GM23338 (cell line): ENCODE measurements at regions not wholly inside any gene's neighbourhood (a gene's known extent, or its start where the extent isn't known, plus 50 kb on each side); places are given as distances from the start of the nearest gene placed in this dataset.

ENCODE experiments used
- ATAC-seq: fragments of 200-7000 bp; cut with Tn5 transposase; 3 replicates; pipeline ENCODE4 v1.9.1; 2020
- DNase-seq: peaks from one replicate; pipeline ENCODE4 v3.0.0-alpha.2; 2015; ENCODE audit warnings: low spot score
- H2AFZ ChIP-seq: fragments of 200-600 bp; sonication (generic); 2 replicates; pipeline ENCODE4 v1.8.0; 2016; ENCODE audit warnings: antibody characterized with exemption, mild to moderate bottlenecking, moderate library complexity
- H3F3A ChIP-seq: fragments of 200-600 bp; sonication (generic); replicated peaks from 2 replicates; pipeline ENCODE4 v1.8.0; 2017; ENCODE audit warnings: antibody characterized with exemption, mixed run types, low read depth
- H3K27ac ChIP-seq: fragments of 200-600 bp; sonication (generic); 2 replicates; pipeline ENCODE4 v1.6.1; 2016; ENCODE audit warnings: low read depth
- H3K27me3 ChIP-seq: fragments of 200-600 bp; sonication (generic); 2 replicates; pipeline ENCODE4 v1.8.0; 2016; ENCODE audit warnings: mild to moderate bottlenecking, mixed run types, moderate library complexity; ENCODE audit not compliant: insufficient read depth
- H3K36me3 ChIP-seq: fragments of 200-600 bp; sonication (generic); 2 replicates; pipeline ENCODE4 v1.8.0; 2016; ENCODE audit warnings: mild to moderate bottlenecking; ENCODE audit not compliant: insufficient read depth
- H3K4me1 ChIP-seq: fragments of 200-600 bp; sonication (generic); 2 replicates; pipeline ENCODE4 v1.8.0; 2016; ENCODE audit warnings: mild to moderate bottlenecking, moderate library complexity; ENCODE audit not compliant: insufficient read depth
- H3K4me2 ChIP-seq: fragments of 200-600 bp; sonication (generic); 2 replicates; pipeline ENCODE4 v1.7.1; 2017; ENCODE audit warnings: mixed run types
- H3K4me3 ChIP-seq: fragments of 200-600 bp; sonication (generic); 2 replicates; pipeline ENCODE4 v1.6.1; 2016; ENCODE audit warnings: mixed run types
- H3K79me2 ChIP-seq: fragments of 200-600 bp; sonication (generic); replicated peaks from 2 replicates; pipeline ENCODE4 v1.8.0; 2017; ENCODE audit warnings: mild to moderate bottlenecking; ENCODE audit not compliant: insufficient read depth
- H3K9me2 ChIP-seq: fragments of 200-600 bp; sonication (generic); 2 replicates; pipeline ENCODE4 v1.8.0; 2017; ENCODE audit not compliant: insufficient read depth
- H4K20me1 ChIP-seq: fragments of 200-600 bp; sonication (generic); replicated peaks from 2 replicates; pipeline ENCODE4 v1.8.0; 2017; ENCODE audit warnings: mild to moderate bottlenecking; ENCODE audit not compliant: insufficient read depth
- H3K27ac Mint-ChIP-seq: 2 replicates; pipeline ENCODE4 v1.8.0; 2020; ENCODE audit warnings: inconsistent platforms, mild to moderate bottlenecking, moderate library complexity, mixed read lengths
- H3K27me3 Mint-ChIP-seq: 3 replicates; pipeline ENCODE4 v1.8.0; 2022; ENCODE audit warnings: low read depth, mild to moderate bottlenecking, moderate library complexity, mixed read lengths, inconsistent platforms; ENCODE audit not compliant: insufficient read depth, poor library complexity
- H3K36me3 Mint-ChIP-seq: 3 replicates; pipeline ENCODE4 v1.8.0; 2021; ENCODE audit warnings: low read depth, mild to moderate bottlenecking, inconsistent platforms, moderate library complexity, mixed read lengths
- H3K4me1 Mint-ChIP-seq: 3 replicates; pipeline ENCODE4 v1.8.0; 2020; ENCODE audit warnings: mild to moderate bottlenecking, inconsistent platforms, mixed read lengths
- H3K4me3 Mint-ChIP-seq: 3 replicates; pipeline ENCODE4 v1.8.0; 2021; ENCODE audit warnings: moderate library complexity, mild to moderate bottlenecking, inconsistent platforms, mixed read lengths
- H3K9me3 Mint-ChIP-seq: 3 replicates; pipeline ENCODE4 v1.8.0; 2020; ENCODE audit warnings: moderate library complexity, mild to moderate bottlenecking, inconsistent platforms, mixed read lengths
- CREB1 ChIP-seq: fragments of 250-450 bp; sonication (Bioruptor Pico); IDR thresholded peaks from 2 replicates; pipeline ENCODE4 v1.5.0; 2020; ENCODE audit warnings: low read depth, mild to moderate bottlenecking, moderate library complexity
- ETS1 ChIP-seq: IDR thresholded peaks from 2 replicates; pipeline ENCODE4 v1.6.1; 2016; ENCODE audit warnings: antibody characterized with exemption
- EZH2 ChIP-seq: fragments of 200-600 bp; sonication (generic); IDR thresholded peaks from one replicate; pipeline ENCODE4 v1.8.0; 2017; ENCODE audit warnings: antibody characterized with exemption, mild to moderate bottlenecking, low read depth; ENCODE audit not compliant: unreplicated experiment
- EZH2phosphoT487 ChIP-seq: fragments of 200-600 bp; sonication (generic); IDR thresholded peaks from one replicate; pipeline ENCODE4 v1.8.1; 2018; ENCODE audit warnings: antibody characterized with exemption; ENCODE audit not compliant: unreplicated experiment
- JUNB ChIP-seq: IDR thresholded peaks from one replicate; pipeline ENCODE4 v1.6.1; 2016; ENCODE audit warnings: antibody characterized with exemption; ENCODE audit not compliant: unreplicated experiment
- NANOG ChIP-seq: IDR thresholded peaks from 2 replicates; pipeline ENCODE4 v1.6.1; 2016; ENCODE audit warnings: antibody characterized with exemption, borderline replicate concordance
- POLR2AphosphoS5 ChIP-seq: IDR thresholded peaks from 2 replicates; pipeline ENCODE4 v1.6.1; 2016; ENCODE audit warnings: antibody characterized with exemption, low read depth
- REST ChIP-seq: IDR thresholded peaks from one replicate; pipeline ENCODE4 v1.6.1; 2018; ENCODE audit warnings: antibody characterized with exemption; ENCODE audit not compliant: unreplicated experiment
- STAT1 ChIP-seq: IDR thresholded peaks from one replicate; pipeline ENCODE4 v1.6.1; 2016; ENCODE audit warnings: antibody characterized with exemption; ENCODE audit not compliant: unreplicated experiment
- ZNF114 ChIP-seq: fragments of 250-450 bp; sonication (Bioruptor Pico); IDR thresholded peaks from 2 replicates; pipeline ENCODE4 v1.5.0; 2020; ENCODE audit warnings: mild to moderate bottlenecking, moderate library complexity
- ZNF331 ChIP-seq: fragments of 250-450 bp; sonication (Bioruptor Pico); IDR thresholded peaks from 2 replicates; pipeline ENCODE4 v1.5.0; 2020; ENCODE audit warnings: low read depth, mild to moderate bottlenecking, moderate library complexity
- TF ChIP-seq, protein P1 (sequence below), 2 experiments: fragments of 200-600 bp in 1 of 2; sonication (generic) in 1 of 2; conservative IDR thresholded peaks; 2 replicates each; pipeline versions ENCODE4 v1.5.1 to v1.6.1; 2016 to 2017; ENCODE audit warnings: antibody characterized with exemption in 2 of 2, low read depth in 2 of 2, mild to moderate bottlenecking in 2 of 2, moderate library complexity in 1 of 2

DNA sequence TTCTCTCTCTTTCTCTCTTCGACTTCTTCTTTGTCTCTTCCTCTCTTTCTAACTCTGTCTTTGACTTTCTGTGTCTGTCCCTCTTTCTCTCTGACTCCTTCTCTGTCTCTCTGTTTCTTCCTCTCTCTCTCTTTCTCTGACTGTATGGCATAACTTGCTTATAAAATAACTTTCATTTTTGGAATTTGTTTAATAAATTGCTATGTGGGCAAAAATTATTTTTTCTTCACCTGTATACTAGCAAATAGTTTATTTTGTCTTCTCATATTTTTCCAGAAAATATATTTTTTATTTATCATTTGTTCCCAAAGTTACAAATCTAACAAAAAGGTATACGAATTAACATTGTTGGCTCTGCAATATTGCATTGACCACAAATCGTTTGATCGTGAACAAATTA, 305.7 kb upstream of the FAM98A start (continued):
- no peak for TF ChIP-seq ZNF331 (CRISPR knock-in tag)
- no peak for TF ChIP-seq EZH2phosphoT487
- TF ChIP-seq JUNB, result no peak
- no peak for TF ChIP-seq POLR2AphosphoS5
- no peak for TF ChIP-seq NANOG
- no peak for TF ChIP-seq REST

DNA sequence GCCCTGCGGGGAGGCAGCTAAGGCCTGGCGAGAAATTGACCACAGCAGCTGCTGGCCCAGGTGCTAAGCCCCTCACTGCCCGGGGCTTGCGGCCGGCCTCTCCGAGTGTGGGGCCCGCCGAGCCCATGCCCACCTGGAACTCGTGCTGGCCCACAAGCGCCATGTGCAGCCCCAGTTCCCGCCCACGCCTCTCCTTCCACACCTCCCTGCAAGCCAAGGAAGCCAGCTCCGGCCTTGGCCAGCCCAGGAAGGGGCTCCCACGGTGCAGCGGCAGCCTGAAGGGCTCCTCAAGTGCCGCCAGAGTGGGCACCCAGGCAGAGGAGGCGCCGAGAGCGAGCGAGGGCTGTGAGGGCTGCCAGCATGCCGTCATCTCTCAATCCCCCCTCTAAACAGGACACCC, 304.6 kb upstream of the FAM98A start:
- H3F3A ChIP-seq, result no peaks in the 10 kb centered on the region
- no peaks in the 10 kb centered on the region for H3K4me1 ChIP-seq
- no peaks in the 10 kb centered on the region for H3K36me3 ChIP-seq
- no peaks in the 10 kb centered on the region for H4K20me1 ChIP-seq
- no peaks in the 10 kb centered on the region for H3K79me2 ChIP-seq
- DNase-seq (no peak), ATAC-seq (no peak)
- no peak overlapping the region for H3K4me3 ChIP-seq
- no peak overlapping the region for H3K4me3 Mint-ChIP-seq
- no peaks in the 10 kb centered on the region for H3K27me3 ChIP-seq
- H3K9me3 Mint-ChIP-seq, result peaks cover 21% of the 10 kb centered on the region
- no peaks in the 10 kb centered on the region for H3K9me2 ChIP-seq
- no peak overlapping the region for H3K27ac ChIP-seq
- H3K27me3 Mint-ChIP-seq, result peaks cover 2% of the 10 kb centered on the region
- H3K36me3 Mint-ChIP-seq, result peaks cover 10% of the 10 kb centered on the region
- no peak overlapping the region for H3K4me2 ChIP-seq
- no peak overlapping the region for H2AFZ ChIP-seq
- no peaks in the 10 kb centered on the region for H3K4me1 Mint-ChIP-seq
- H3K27ac Mint-ChIP-seq, result no peak overlapping the region
- no peak for TF ChIP-seq NANOG
- TF ChIP-seq POLR2AphosphoS5, result no peak
- no peak for TF ChIP-seq ETS1
- no peak for TF ChIP-seq EZH2phosphoT487
- TF ChIP-seq REST, result no peak
- TF ChIP-seq ZNF114 (CRISPR knock-in tag), result no peak
- no peak for TF ChIP-seq CREB1 (CRISPR knock-in tag)
- TF ChIP-seq STAT1, result no peak
- TF ChIP-seq, protein P1, sequence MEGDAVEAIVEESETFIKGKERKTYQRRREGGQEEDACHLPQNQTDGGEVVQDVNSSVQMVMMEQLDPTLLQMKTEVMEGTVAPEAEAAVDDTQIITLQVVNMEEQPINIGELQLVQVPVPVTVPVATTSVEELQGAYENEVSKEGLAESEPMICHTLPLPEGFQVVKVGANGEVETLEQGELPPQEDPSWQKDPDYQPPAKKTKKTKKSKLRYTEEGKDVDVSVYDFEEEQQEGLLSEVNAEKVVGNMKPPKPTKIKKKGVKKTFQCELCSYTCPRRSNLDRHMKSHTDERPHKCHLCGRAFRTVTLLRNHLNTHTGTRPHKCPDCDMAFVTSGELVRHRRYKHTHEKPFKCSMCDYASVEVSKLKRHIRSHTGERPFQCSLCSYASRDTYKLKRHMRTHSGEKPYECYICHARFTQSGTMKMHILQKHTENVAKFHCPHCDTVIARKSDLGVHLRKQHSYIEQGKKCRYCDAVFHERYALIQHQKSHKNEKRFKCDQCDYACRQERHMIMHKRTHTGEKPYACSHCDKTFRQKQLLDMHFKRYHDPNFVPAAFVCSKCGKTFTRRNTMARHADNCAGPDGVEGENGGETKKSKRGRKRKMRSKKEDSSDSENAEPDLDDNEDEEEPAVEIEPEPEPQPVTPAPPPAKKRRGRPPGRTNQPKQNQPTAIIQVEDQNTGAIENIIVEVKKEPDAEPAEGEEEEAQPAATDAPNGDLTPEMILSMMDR (conservative IDR thresholded peaks at IDR 0.05; ENCODE audit: low read depth in 2 of 2), result no peak
- TF ChIP-seq JUNB, result no peak
- TF ChIP-seq EZH2, result no peak
- TF ChIP-seq ZNF331 (CRISPR knock-in tag), result no peak
